GM19240 (cell line): ENCODE measurements at regions not wholly inside any gene's neighbourhood (a gene's known extent, or its start where the extent isn't known, plus 50 kb on each side); places are given as distances from the start of the nearest gene placed in this dataset.
"Not testable (repeated sequence)": the region's sequence is repeated elsewhere in the genome, so short reads cannot be mapped to it uniquely, and the experiment has no call there.

Experiments
- DNase-seq: peaks from one replicate; pipeline ENCODE4 v3.0.0; 2011; ENCODE audit warnings: low spot score; ENCODE audit not compliant: insufficient read length

DNA sequence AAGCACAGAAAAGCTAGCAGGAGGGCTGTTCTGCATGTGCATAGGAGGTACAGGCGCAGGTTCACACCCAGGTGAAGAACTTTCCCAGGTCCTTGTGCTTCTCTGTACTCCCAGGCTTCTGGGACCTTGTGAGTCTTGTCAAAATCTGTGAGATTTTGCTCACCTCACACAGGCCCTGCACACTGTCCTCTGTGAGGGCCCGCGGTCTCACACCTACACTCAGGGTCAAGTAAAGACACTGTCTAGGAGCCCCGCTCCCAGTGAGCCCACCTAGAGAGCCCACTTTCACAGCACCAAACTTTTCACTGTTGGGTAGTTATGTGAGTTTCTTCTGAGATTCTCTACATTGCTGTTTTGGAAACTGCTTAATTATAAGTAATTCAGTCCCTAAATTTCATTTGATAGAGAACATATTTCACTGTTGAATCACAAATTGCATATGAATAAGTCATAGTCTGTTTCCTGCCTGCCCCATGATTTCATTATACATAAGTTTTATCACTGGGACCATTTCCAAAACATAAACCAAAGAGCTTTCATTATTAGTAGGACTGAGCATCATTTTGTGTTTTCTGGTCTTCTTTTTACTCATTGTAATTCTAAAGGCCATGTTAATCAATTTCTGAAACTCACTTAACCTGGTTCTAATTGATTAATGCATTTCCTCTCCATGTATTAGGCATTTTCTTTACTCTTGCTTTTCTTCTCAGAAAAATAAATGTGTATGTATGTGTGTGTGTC is 234.2 kb upstream of the SPOPL start:
- peak; percentile 1 for DNase-seq

DNA sequence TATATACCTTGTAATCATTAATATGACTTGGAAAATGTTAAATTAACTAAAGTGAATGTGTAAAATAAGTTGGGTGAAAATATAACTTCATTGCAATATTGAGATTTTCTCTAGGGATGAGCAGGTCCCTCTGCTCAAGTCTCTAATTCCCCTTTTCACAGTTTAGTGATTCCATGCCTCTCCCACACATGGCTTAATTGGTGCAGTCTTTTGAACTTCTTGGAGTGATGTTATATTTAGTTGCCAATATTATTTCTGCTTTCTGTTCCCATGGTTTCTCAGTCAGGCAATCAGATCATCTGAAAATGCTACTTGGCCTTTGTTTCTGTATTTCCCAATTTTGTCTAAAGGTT is 233.7 kb upstream of the SPOPL start:
- DNase-seq: no peak

GRCh38 chr2:138269765-138270164 is 231.8 kb upstream of the SPOPL start:
- DNase-seq: no peak

DNA sequence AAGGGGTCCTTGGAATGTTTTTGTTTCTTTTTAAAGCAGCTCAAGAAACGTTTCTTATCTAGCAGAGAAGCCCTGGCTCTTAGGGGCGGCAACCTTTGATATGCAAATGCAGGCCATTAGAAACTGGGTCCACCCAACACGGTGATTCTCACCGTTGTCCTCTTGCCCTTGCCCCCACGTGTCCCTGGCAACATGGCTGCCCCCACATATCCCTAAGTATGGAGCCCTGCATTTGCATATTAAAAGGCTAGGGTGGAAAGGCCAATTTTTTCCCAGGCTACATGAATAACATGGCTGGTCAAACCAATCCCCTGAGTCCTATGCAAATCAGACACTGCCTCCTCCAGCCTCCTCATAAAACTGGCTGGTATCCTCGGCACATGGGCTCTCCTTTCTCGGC is 230.1 kb upstream of the SPOPL start:
- no peak for DNase-seq

GRCh38 chr2:138272524-138273195 is 228.9 kb upstream of the SPOPL start:
- no peak for DNase-seq

DNA sequence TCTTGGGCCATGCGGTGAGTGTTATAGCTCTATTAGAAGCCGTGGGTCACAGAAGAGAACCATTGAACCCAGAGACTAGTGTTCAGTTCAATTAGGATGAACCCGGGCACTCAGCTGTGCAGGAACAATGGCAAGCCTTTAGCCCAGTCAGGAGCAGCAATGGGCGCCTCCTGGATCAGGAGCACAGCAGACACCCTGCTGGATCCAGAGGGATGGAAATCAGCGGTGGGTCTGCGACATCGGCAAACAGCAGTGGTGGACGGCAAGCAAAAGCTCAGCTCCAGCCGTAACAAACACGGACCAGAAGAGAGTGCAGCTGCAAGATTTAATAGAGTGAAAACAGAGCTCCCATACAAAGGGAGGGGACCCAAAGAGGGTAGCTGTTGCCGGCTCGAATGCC is 228.3 kb upstream of the SPOPL start:
- not testable (repeated sequence) for DNase-seq

- DNase-seq: no peak
Measured at GRCh38 chr2:138274421-138275291, 226.9 kb upstream of the SPOPL start.

DNA sequence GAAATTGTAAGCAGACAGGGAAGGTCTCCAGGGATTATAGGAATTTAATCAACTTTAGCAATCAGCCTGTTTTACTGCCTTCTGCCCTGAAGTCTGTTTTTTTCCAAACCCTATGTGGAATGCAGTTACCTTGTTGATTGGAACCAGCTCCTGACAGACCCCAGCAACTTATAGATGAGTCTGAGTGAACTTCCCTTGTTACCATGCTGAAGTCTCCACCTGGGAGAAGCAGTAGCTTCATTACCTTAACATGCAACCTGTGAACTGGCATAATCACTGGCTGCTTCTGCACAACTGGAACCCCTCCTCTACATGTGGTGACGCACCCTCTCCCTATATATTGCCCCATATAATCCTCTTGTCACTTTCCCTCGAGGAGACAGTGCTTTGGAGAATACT is 226.3 kb upstream of the SPOPL start:
- DNase-seq: no peak

GRCh38 chr2:138275881-138276280 is 225.7 kb upstream of the SPOPL start:
- no peak for DNase-seq

GRCh38 chr2:138276339-138276738 is 225.2 kb upstream of the SPOPL start:
- no peak for DNase-seq

DNA sequence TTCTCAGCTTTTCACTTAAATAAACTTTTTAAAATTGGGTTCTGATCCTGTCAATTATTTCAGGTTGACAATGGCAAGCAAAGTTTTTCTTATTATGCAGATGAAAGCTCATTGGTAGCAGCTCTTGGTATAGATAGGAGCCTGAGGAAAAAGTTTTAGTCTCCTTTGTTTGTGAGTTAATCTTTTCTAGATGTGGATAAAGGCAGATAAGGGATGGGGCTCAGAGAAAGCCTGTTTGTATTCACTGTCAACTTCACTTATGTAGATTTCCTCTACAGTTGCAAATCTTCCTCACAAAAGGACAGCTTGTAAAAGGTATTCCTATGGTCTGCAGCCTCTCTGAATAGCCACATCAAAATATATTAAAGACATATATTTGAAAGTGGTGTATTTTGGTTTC is 224.5 kb upstream of the SPOPL start:
- no peak for DNase-seq

- no peak for DNase-seq
Measured at GRCh38 chr2:138279871-138280270, 221.7 kb upstream of the SPOPL start.

DNA sequence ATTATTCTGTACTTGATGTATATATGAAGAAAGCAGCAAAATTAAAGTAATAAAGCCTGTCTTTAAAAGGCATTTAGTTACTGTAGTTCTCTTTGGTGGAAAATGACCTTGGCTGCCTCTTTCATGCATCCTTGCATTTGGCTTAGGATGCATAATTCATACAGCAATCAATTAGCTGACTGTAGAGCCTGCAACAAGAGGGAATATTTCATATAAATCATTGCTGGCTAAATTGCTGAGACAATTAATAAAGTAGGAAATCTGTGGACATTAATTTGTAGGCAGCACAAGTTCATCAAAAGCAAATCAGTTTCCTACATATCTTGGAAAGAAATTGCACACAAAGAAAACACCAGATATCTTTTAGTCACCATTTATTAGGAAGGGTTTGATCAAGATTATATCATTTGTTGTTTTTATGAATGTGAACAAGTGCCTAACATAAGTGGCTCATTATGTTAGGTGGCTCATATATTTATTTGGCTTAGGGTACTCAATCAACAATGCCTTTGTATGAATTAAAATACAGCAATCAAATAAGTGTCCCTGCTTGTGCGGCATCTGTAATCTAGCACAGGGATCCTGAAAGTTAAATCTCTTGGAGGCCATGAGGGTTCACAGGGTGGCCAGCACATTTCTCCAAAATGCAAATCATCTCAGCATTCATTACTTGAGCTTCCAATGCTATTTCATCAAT is 220.4 kb upstream of the SPOPL start:
- no peak for DNase-seq

GRCh38 chr2:138282014-138282672 is 219.4 kb upstream of the SPOPL start:
- no peak for DNase-seq

- no peak for DNase-seq
Measured at GRCh38 chr2:138291805-138292204, 209.8 kb upstream of the SPOPL start.

- no peak for DNase-seq
Measured at GRCh38 chr2:138293045-138293444, 208.5 kb upstream of the SPOPL start.

DNA sequence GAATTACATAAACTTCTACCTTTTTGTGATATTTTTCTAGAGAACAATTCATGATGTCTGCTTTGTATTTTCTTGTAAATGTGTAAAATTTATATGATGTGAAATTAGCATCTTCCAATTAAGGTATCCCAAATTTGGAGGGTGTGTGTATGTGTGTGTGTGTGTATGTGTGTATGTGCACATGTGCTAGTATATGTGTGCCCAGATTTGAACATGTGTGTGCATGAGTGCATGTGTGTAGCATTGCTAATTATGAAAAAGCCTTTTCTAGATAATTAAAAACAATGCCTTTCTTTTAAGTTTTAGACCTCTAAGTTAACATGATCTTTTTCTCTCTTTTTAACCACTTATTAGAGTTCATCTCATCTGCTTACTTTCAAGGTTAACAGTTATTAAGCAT is 208.0 kb upstream of the SPOPL start:
- DNase-seq: no peak

GRCh38 chr2:138294451-138294850 is 207.1 kb upstream of the SPOPL start:
- no peak for DNase-seq

DNA sequence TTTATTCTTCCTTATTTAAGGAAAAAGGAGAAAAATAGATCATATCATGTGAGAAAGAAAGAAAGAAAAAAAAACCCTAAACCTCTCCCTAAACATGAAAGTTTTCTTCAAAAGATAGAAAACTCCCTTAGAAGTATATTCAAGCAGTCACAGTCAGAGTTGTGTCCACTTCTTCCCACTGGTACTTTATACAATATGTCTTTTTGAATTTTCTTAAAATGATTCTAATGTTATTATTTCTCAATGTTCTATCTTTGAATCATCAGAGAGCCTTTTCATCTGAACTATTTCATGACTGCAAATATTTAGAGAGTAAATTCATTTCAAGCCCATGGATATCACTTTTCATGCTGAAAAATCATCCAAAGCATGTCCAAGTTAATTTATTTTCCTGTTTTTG is 205.2 kb upstream of the SPOPL start:
- DNase-seq: no peak

DNA sequence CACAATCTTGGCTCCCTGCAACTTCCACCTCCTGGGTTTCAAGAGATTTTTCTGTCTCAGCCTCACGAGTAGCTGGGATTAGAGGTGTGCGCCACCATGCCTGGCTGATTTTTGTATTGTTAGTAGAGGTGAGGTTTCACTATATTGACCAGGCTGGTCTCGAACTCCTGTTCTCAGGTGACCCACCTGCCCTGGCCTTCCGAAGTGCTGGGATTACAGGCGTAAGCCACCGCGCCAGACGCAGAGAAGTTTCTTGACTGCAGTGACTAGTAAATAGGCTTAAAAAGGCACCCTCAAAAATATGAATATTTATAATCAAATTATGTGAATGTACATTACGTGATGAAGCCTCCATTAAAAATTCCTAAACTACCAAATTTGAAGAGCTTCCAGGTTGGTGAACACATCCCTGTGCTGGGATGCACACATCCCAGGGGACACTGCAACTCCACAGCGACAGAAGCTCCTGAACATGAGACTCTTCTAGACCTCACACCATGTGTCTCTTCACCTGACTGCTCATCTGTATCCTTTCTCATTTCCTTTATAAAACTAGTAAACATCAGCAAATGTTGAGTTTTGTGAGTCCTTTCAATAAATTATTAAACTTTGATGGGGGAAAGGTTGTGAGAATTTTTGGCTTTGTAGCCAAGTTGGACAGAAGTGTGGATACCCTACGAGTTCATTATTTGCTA is 203.3 kb upstream of the SPOPL start:
- DNase-seq: no peak

GRCh38 chr2:138298900-138299299 is 202.7 kb upstream of the SPOPL start:
- no peak for DNase-seq
